Right cardiac atrium (tissue), 5 donors: ENCODE measurements at regions not wholly inside any gene's neighbourhood (a gene's known extent, or its start where the extent isn't known, plus 50 kb on each side); places are given as distances from the start of the nearest gene placed in this dataset.

Source experiments
- ATAC-seq, 2 donors: fragments of 200-7000 bp; cut with Tn5 transposase; one replicate each; pipeline versions ENCODE4 v1.8.0 to v1.9.1; 2020; ENCODE audit warnings: moderate library complexity in 2 of 2, mild to moderate bottlenecking in 1 of 2
- DNase-seq, 3 donors: peaks; one replicate each; pipeline ENCODE4 v3.0.0-alpha.2; 2020
- H3K27ac ChIP-seq: one replicate; pipeline ENCODE4 v1.5.1; 2013; ENCODE audit warnings: mild to moderate bottlenecking, low read length, control low read depth, moderate library complexity
- H3K27me3 ChIP-seq: one replicate; pipeline ENCODE4 v1.6.1; 2013; ENCODE audit not compliant: control insufficient read depth, insufficient read depth
- H3K4me1 ChIP-seq: one replicate; pipeline ENCODE4 v1.6.1; 2013; ENCODE audit warnings: low read length; ENCODE audit not compliant: control insufficient read depth, insufficient read depth
- H3K4me3 ChIP-seq: one replicate; pipeline ENCODE4 v1.5.1; 2013; ENCODE audit warnings: low read length, control low read depth
- H3K9me3 ChIP-seq: one replicate; pipeline ENCODE4 v1.6.1; 2013; ENCODE audit warnings: low read length; ENCODE audit not compliant: control insufficient read depth
- WGBS: extraction: QIAGEN DNeasy Blood & Tissue Kit; methylation state at CpG from one replicate; pipeline ENCODE4 v1.1.7; 2013; 5-methylcytosine and 5-hydroxymethylcytosine counted together
- intact Hi-C, 4 donors: fragments of 100-400 bp; cut with DNase I; formaldehyde crosslinking; loops; one replicate each; pipeline versions ENCODE4 v1.11.0 to v1.14.0; 2022 to 2023
- donor health status: healthy with polysubstance abuse.
- donor health status: DM: no; HTN: yes; CAD: no.
- donor health status: DM: no; HTN: no; CAD: no.
- donor health status: DM: no; HTN: yes; CAD: no; lungs with severe emphysema.
- donor health status: DM: yes; HTN: yes; CAD: no.

- Histone ChIP-seq H3K9me3 (no peaks in the 10 kb centered on the region), H3K4me1 (no peaks in the 10 kb centered on the region), H3K27ac (no peak overlapping the region), H3K27me3 (peaks cover 2% of the 10 kb centered on the region), H3K4me3 (no peak overlapping the region)
- ATAC-seq (no peak), DNase-seq (no peak)
- intact Hi-C loops = no loop called here
- 41% methylated on average over 4 of the region's 4 CpGs for WGBS
Measured at GRCh38 chr2:23106242-23106785, 278.7 kb upstream of the KLHL29 start.

- 33% methylated on average over 4 of the region's 4 CpGs for WGBS
- no peaks in the 10 kb centered on the region for H3K27me3 ChIP-seq
- H3K4me3 ChIP-seq = no peak overlapping the region
- ATAC-seq (no peak), DNase-seq (no peak)
- no peaks in the 10 kb centered on the region for H3K9me3 ChIP-seq
- H3K27ac ChIP-seq = no peak overlapping the region
- no peaks in the 10 kb centered on the region for H3K4me1 ChIP-seq
- intact Hi-C loops = no loop called here
Measured at GRCh38 chr2:23107327-23107941, 277.5 kb upstream of the KLHL29 start.

GRCh38 chr2:23111263-23111662 lies 273.7 kb upstream of the KLHL29 start:
- H3K27ac ChIP-seq = no peak overlapping the region
- no peaks in the 10 kb centered on the region for H3K27me3 ChIP-seq
- H3K4me1 ChIP-seq = no peaks in the 10 kb centered on the region
- DNase-seq = no peak
- WGBS = 56% methylated on average over 2 of the region's 2 CpGs
- no peak for ATAC-seq
- H3K9me3 ChIP-seq = no peaks in the 10 kb centered on the region
- intact Hi-C loops = no loop called here
- no peak overlapping the region for H3K4me3 ChIP-seq

GRCh38 chr2:23112517-23112916 lies 272.5 kb upstream of the KLHL29 start:
- no peak overlapping the region for H3K4me3 ChIP-seq
- H3K9me3 ChIP-seq = no peaks in the 10 kb centered on the region
- intact Hi-C loops = no loop called here
- ATAC-seq = no peak
- whole genome bisulfite sequencing = 87% methylated on average over 6 of the region's 6 CpGs
- no peaks in the 10 kb centered on the region for H3K27me3 ChIP-seq
- no peak for DNase-seq
- H3K4me1 ChIP-seq = no peaks in the 10 kb centered on the region
- no peak overlapping the region for H3K27ac ChIP-seq

- H3K27ac ChIP-seq = no peak overlapping the region
- H3K4me3 ChIP-seq = no peak overlapping the region
- H3K27me3 ChIP-seq = no peaks in the 10 kb centered on the region
- intact Hi-C loops = no loop called here
- ATAC-seq (no peak), DNase-seq (no peak)
- H3K9me3 ChIP-seq = no peaks in the 10 kb centered on the region
- WGBS = 54% methylated on average over 1 of the region's 1 CpG
- no peaks in the 10 kb centered on the region for H3K4me1 ChIP-seq
Measured at GRCh38 chr2:23114299-23114698, 270.7 kb upstream of the KLHL29 start.

- no peak for ATAC-seq
- Histone ChIP-seq H3K27ac (no peak overlapping the region), H3K4me3 (no peak overlapping the region), H3K9me3 (no peaks in the 10 kb centered on the region), H3K27me3 (no peaks in the 10 kb centered on the region), H3K4me1 (no peaks in the 10 kb centered on the region)
- no peak for DNase-seq
- WGBS = 90% methylated on average over 9 of the region's 9 CpGs
- intact Hi-C loops = no loop called here
Measured at GRCh38 chr2:23118313-23118712, 266.7 kb upstream of the KLHL29 start.

- intact Hi-C loops = no loop called here
- WGBS = 92% methylated on average over 11 of the region's 11 CpGs
- Histone ChIP-seq H3K9me3 (no peaks in the 10 kb centered on the region), H3K27me3 (no peaks in the 10 kb centered on the region), H3K4me1 (no peaks in the 10 kb centered on the region), H3K27ac (no peak overlapping the region), H3K4me3 (no peak overlapping the region)
- no peak for DNase-seq
- no peak for ATAC-seq
Measured at GRCh38 chr2:23118894-23119293, 266.1 kb upstream of the KLHL29 start.

- Histone ChIP-seq H3K27me3 (no peaks in the 10 kb centered on the region), H3K4me3 (no peak overlapping the region), H3K9me3 (no peaks in the 10 kb centered on the region), H3K27ac (no peak overlapping the region), H3K4me1 (no peaks in the 10 kb centered on the region)
- ATAC-seq = no peak
- WGBS = 90% methylated on average over 4 of the region's 4 CpGs
- intact Hi-C loops = no loop called here
- no peak for DNase-seq
Measured at GRCh38 chr2:23120161-23120560, 264.8 kb upstream of the KLHL29 start.

- Histone ChIP-seq H3K27me3 (no peaks in the 10 kb centered on the region), H3K27ac (no peak overlapping the region), H3K9me3 (no peaks in the 10 kb centered on the region), H3K4me3 (no peak overlapping the region), H3K4me1 (no peaks in the 10 kb centered on the region)
- ATAC-seq (no peak), DNase-seq (no peak)
- 78% methylated on average over 4 of the region's 4 CpGs for WGBS
- intact Hi-C loops = no loop called here
Measured at GRCh38 chr2:23121968-23122648, 262.9 kb upstream of the KLHL29 start.

GRCh38 chr2:23122681-23123215 lies 262.2 kb upstream of the KLHL29 start:
- H3K9me3 ChIP-seq = no peaks in the 10 kb centered on the region
- H3K4me1 ChIP-seq = no peaks in the 10 kb centered on the region
- intact Hi-C loops = no loop called here
- no peak overlapping the region for H3K27ac ChIP-seq
- ATAC-seq (no peak), DNase-seq (no peak)
- H3K4me3 ChIP-seq = no peak overlapping the region
- H3K27me3 ChIP-seq = no peaks in the 10 kb centered on the region
- WGBS = 88% methylated on average over 5 of the region's 5 CpGs

GRCh38 chr2:23123686-23124085 lies 261.3 kb upstream of the KLHL29 start:
- no peak for ATAC-seq
- Histone ChIP-seq H3K27me3 (no peaks in the 10 kb centered on the region), H3K27ac (no peak overlapping the region), H3K9me3 (no peaks in the 10 kb centered on the region), H3K4me3 (no peak overlapping the region), H3K4me1 (no peaks in the 10 kb centered on the region)
- 83% methylated on average over 2 of the region's 2 CpGs for WGBS
- intact Hi-C loops = no loop called here
- no peak for DNase-seq
